Middle frontal gyrus (tissue), 1 donor: ENCODE measurements at regions not wholly inside any gene's neighbourhood (a gene's known extent, or its start where the extent isn't known, plus 50 kb on each side); places are given as distances from the start of the nearest gene placed in this dataset.

Experiments used
- DNase-seq: peaks from one replicate; pipeline ENCODE4 v3.0.0-alpha.2; 2015; ENCODE audit warnings: low spot score; ENCODE audit errors: extremely low spot score

DNA sequence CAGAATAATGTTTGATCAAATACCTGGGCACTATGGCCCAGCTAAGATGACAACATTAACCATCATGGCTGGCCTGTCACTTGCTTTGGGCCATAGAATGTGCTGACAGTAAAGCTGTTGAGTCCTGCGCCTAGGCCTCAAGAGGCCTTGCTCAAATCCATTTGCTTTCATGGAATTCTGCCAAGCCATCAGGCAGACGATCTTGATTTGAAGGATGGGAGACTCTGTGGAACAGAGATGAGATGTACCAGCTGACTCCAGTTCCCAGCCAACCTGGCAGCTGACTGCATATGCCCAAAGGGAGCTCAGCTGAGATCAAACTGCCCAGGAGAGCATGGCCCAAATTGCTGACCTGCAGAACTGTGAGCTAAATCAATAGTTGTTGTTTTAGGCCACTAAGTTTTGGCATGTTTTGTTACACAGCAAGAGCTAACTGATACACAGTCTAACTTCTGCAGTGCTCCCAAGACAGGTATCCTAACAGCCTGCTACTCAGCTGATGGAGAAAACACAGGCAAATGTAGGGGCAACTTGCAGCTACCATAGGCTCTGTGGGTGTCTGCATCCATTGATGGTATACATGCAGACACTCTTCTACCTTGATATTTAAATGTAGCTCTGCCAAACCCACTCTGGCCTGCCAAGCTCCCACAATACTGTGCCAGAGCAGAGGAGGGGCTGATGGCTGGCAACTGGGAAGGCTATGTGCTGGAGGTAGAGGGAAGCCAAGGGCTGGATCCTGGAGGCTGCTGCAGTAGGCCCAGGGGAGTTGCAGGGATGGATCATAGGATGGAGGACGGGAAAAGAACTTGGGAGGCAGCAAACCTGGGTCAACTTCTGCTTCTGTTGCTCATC, 55.2 kb upstream of the RNF24 start:
- no peak for DNase-seq

DNA sequence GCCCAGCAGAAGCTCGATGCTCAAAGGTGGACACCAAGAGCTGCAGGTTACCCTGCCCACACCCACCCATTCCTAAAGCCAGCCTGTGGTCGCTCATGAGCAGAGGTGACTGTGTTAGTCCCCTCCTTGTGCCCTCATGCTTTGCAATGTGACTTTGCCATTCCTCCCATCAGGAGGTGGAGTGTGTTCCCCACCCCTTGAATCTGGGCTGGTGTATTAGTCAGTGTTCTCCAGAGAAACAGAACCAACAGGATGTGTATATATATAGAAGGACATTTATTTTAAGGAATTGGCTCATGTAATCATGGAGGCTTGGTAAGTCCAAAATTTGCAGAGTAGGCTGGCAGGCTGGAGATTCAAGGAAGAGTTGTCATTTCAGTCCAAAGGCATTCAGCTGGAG, 54.4 kb upstream of the RNF24 start:
- DNase-seq = no peak

DNA sequence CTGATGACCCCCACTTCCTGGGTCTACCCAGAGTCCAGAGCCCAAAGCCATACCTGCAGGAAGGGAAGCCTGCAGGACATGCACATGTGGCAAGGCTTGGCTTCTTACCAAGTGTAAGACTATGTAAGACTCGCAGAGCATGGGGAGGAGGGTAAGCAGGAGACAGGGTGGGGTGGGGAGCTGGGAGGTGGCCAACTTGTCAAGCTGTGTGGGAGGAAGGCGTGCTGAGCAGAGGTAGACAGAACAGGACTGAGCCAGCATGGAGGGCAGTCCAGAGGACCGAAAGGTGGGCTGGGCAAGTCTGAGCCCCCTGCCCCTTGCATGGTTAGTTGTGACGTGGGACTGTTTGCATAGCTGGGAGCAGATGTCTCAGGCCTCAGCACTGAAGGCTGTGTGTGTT, 53.4 kb upstream of the RNF24 start:
- DNase-seq = no peak

DNA sequence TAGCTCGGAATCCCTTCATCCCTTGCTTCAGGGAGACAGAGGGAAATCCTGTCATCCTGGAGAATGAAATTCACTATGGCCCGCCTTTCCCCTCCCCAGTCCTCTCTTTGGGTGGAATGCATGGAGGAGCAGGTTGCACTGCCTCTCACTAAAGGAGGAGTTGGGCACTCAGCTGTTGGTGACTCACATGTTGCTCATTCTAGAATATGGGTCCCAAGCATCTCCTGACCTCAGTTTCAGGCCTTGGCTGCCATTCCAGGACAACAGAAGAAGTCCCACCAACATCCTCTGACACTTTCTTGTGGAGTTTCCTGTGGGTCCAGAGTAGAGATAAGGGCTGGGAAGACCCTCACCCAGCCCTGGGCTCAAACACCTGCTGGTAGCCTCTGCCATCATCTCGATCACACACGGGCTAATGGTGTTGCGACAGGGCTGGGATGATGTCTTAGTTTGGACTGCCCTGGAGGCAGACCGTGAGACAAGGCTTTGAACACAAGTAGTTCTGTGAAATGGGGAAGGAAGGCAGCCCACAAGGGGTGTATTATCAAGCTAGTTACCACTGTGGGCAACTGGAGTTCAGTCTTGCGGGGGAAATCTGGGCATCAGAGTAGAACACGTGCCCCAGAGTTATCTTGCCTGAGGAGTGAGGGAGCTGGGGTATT, 52.4 kb upstream of the RNF24 start:
- no peak for DNase-seq

DNA sequence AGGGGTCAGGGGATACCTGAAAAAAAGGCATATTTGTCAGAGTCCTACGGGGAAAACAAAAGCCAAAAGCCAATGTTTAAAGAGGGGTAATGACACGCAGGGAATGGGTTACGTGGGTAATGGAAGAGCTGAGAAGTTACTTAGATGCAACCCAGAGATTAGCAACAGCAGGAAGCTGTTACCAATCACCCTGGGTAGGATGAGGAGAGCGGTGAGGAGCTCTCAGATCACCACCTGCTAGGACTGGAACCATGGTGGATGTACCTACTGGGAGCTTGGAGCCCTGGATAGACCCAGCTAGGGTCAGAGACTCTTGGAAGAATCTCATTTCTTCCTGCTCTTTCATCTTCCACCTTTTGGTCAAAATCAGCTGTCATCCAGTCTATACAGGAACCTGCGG, 51.2 kb upstream of the RNF24 start:
- DNase-seq = no peak

DNA sequence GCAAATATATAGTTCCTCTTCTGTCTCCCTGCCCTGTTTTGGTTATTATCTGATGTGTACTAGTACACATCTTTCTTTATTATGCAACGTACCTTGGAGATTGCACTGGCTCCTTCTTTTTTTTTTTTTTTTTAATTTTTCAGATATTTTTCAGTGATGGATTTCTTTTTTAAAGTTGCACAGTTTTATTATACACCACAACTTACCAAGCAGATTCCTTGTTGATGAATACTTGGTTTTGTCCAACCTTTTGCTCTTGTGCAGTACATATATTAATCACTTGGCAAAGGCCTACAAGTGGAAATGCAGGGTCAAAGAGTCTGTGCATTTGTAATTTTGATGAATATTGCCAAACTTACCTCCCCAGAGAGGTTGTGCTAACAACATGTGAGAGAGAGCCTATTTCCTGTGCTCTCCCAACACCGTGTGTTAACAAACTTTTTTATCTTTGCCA, 50.1 kb upstream of the RNF24 start:
- no peak for DNase-seq
